Testis (tissue), 2 donors: ENCODE measurements at regions not wholly inside any gene's neighbourhood (a gene's known extent, or its start where the extent isn't known, plus 50 kb on each side); places are given as distances from the start of the nearest gene placed in this dataset.

Experiments
- POLR2A ChIP-seq: fragments of 450-650 bp; IDR thresholded peaks from one replicate; pipeline ENCODE4 v1.6.1; 2017; ENCODE audit warnings: antibody characterized with exemption, mild to moderate bottlenecking, moderate library complexity
- TF ChIP-seq, protein P1 (sequence below), 3 experiments: fragments of 450-650 bp in 2 of 3; fragments of 200-600 bp in 1 of 3; sonication (generic) in 1 of 3; IDR thresholded peaks; one replicate each; pipeline ENCODE4 v1.5.1; 2016 to 2019; ENCODE audit warnings: antibody characterized with exemption in 3 of 3, mild to moderate bottlenecking in 2 of 3, moderate library complexity in 1 of 3

GRCh38 chr2:187266645-187267044 lies 181.4 kb downstream of the CALCRL start:
- TF ChIP-seq, protein P1, sequence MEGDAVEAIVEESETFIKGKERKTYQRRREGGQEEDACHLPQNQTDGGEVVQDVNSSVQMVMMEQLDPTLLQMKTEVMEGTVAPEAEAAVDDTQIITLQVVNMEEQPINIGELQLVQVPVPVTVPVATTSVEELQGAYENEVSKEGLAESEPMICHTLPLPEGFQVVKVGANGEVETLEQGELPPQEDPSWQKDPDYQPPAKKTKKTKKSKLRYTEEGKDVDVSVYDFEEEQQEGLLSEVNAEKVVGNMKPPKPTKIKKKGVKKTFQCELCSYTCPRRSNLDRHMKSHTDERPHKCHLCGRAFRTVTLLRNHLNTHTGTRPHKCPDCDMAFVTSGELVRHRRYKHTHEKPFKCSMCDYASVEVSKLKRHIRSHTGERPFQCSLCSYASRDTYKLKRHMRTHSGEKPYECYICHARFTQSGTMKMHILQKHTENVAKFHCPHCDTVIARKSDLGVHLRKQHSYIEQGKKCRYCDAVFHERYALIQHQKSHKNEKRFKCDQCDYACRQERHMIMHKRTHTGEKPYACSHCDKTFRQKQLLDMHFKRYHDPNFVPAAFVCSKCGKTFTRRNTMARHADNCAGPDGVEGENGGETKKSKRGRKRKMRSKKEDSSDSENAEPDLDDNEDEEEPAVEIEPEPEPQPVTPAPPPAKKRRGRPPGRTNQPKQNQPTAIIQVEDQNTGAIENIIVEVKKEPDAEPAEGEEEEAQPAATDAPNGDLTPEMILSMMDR (IDR thresholded peaks at IDR 0.05): no peak
- TF ChIP-seq POLR2A: no peak
